Stimulated activated CD4-positive, alpha-beta T cell treated with anti-CD3 and anti-CD28 coated beads, Interleukin-2, amount 100 ng/mL, for 24 hours (primary cell): ENCODE measurements at regions not wholly inside any gene's neighbourhood (a gene's known extent, or its start where the extent isn't known, plus 50 kb on each side); places are given as distances from the start of the nearest gene placed in this dataset.
A peak's percentile ranks its signal among the peaks of the same experiment; 100 is the strongest.

ENCODE experiments used
- DNase-seq, 2 donors: peaks; one replicate each; pipeline ENCODE4 v3.0.0-alpha.2; 2020

DNA sequence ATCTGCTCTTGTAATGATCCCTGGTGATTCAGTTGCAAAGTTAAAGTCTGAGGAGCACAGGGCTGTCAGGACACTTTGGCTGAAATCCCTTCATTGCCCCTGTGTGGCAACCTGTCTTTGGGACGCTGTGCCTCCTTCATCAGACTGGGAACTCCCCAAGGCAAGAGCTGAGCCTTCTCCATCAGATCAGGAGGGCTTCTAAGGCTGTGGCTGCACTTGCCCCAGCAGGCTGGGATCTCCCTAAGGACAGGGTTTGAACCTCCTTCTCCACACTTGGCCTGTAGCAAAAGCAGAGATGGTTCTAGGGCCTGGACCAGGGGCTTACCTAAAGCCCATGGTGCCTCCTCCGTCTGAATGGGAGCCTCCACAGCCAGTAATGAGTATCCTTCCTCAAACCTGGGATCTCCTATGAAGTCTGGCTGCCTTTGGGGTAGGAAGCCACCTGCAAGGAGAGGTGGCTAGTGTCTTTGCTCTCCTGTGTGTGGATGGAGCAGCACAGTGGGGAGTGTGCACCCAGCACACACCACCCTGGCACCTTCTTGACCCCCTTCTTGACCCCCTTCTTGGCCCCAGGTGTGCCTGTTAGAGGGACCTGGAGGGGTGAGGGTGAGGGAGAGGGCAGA lies 79.0 kb upstream of the NKD1 start:
- no peak for DNase-seq

DNA sequence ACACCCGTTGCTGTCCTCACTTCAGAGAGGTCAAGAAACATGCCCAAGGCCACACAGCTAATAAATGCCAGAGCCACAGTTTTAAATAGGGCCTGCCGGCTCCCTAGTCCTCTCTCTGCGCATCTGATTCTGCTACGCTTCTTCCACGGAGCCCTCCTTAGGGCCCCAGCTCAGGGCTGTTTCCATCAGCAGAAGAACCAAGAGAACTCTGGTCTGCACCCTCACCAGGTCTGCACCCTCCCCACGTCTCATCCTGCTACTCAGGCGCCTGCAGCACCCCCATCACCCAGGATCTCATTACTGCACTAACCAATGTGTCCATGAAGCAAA lies 79.5 kb upstream of the NKD1 start:
- no peak for DNase-seq

DNA sequence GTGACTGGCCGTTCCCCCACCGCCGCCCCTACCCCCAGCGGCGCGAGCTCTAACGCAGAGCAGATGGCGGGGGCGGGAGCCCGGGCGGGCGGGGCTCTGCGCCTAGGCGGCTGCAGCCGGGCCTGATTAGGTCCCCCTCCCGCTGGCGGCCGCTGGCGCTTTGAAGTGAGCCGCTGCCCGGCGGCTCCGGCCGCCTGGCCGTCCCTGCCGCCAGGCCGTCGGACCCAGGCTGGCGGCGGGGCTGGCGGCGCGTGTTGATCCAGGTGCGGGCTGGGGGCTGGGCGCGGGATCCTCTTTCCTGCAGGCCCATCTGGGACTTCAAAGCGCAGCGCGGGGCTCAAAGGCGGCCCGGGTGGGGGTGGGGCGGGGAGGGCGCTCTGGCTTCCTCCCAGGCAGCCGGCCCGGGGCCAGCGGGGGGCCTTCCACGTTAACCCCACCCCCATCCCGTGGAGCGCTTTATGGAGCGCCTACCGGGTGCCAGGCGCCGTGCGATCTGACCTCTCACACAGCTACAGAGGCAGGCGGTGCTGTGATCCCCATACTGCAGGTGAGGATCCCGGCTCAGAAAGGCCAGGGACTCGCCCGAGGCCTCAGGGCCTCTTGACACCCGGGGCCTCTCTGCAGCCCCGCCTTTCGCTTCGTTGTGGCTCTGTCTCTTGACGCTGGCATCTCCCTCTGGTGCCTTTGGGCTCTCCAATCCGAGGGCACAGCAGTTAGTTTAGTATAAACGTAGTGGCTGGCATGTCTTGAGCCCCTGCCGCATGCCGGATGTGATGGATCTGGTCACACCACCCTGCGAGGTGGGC lies 80.0 kb upstream of the NKD1 start:
- DNase-seq = peak in 1 of 2 donors; percentile 39

DNA sequence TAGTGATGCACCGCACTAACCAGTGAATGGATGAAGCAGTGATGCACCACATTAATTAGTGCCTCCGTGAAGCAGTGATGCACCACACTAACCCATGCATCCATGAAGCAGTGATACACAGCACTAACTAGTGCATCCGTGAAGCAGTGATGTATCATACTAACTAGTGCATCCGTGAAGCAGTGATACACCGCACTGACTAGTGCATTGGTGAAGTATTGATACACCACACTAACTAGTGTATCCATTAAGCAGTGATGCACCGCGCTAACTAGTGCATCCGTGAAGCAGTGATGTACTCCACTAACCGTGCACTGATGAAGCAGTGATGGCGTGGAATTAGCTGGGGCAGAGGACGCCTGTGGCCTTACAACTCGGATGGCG lies 80.6 kb upstream of the NKD1 start:
- no peak for DNase-seq

DNA sequence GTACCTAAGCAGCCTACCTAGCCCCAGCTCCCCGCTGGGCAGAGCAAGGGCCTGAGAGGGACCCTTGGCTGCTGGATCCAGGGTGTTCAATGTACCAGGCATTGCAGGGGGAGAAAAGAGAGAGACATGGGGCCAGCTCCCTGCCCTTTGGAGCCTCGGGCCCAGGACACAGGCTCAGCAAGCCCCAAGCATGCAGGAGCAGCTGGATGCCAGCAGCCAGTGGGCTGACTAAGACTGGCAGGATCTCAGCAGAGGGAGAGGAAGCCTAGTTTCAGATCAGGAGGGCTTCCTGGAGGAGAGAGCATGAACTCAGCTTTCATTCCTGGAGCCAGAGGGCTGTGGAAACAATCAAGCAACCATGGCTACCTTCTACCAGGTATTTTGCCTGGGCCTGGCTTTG lies 82.0 kb upstream of the NKD1 start:
- DNase-seq = no peak

DNA sequence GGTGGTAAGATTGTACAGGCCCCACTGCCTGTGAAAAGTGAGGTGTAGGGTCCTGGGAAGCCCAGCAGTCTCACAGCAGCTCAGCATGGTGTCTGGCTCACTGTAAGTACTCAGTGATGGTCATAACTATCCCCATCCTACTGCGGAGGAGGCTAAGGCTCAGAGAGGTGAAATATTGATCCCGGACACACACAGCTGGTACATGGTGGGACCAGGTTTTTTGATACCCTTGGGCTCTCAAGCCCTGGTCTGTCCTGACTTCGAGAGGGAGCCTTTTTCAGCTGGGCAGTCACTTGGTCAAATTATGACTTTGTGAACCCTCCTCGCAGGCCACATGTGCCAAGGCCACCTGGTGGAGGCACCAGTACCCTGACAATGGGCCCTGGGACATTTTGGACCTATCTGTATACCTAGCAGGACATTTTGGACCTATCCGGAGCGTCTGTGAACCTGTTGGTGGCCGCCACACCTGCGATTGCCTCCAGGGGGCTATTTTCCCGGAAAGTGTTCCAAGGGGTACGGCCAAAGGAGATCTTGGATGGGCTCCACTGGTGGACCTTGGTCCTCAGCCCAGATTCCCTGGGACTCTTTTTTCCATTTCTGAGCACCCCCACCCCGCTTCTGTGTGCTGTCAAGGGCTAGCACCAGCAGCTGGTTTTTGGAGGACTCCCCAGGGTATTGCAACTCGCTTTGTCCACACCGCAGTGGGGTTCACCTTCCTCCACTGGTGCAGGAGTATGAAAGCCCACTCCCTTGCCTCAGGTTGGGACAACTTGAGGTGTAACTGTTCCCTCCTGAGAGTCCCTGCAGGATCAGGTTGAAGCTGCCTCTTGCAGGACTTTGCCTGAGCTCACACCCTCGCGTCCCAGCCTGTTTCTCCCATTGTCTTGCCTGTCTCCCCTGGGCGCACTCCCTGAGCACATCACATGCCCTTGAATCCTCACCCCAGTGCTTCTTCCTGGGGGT lies 83.6 kb upstream of the NKD1 start:
- DNase-seq = no peak

DNA sequence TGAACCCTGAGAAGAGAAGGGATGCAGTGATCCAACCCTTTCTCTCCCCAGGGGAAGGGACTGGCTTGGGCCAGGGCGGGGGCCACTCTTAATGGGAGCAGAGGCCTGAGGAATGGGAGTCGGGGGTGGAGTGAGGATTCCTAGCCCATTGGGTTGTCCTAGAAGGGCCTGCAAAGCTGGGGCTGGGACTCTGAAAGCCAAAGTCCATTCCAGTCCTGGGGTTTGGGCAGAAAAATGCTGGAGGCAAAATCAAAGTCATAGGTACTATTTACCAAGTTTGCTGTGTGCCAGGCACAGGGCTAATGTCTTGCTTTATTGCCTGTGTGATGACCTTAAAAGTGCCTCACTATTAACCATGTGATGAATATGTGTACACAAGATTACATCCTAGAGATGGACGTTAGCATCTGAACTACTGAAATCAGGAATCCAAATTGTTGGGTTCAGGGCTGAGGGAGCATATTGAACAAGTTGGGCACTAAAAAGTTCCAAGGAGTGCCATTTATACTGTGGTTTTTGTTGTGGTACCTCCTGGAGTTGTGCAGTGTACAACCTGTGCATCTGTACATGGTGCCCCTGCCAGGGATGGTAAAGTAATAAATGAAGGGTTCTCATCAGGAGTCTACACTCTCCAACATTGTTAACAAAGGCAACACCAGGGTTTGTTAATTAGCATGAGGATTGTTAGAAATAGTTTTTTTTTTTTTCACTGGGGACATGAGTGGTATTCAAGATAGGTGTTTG lies 84.4 kb upstream of the NKD1 start:
- DNase-seq = no peak

DNA sequence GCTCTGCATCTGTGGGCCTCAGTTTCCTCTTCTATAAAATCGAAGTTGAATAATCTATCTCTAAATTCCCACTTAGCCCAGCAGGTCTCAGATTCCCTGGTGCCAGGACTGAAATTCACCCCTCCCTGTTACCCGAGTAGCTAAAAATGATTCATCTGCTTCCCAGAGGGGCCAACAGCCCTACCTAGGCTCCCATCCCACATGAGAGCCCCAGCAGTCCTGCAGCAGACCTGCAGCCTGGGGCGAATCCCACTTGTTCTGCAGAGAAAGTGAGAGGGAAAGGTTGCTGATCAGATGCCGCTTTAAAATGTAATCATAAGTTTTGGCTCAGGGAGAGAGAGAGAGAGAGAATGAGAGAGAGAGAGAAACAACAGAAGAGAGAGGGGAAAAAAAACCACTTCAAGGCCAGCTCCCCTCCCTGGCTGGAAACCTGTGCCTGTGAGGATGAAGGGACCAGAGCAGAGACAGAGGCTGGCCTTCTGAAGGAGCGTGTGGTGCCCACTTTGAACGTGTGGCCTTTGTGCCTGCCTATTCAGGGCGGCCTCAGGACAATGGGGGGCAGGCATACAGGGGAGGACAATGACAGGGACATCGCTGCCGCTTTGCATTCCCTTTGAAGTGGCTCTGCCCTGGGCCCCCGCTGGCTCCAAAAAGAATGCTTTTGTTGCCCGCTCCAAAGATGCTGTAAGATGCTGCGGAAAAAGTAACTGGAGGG lies 85.2 kb upstream of the NKD1 start:
- DNase-seq = no peak

DNA sequence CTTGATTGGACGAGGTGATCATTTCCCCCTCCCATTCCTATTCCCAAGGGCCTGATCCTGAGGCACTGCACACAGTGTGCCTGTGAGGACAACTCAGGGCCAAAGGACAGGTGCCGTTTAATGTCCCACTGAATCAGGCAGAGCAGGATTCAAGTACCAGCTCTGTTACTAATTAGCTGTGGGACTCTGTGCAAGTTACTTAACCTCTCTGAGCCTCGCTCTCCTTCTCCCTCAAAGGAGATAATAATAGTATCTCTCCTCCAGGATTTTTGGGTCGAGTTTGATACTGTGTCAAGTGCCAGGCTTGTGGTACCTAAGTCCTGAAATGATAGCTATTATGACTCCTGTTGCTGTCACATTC lies 86.8 kb upstream of the NKD1 start:
- DNase-seq = no peak

DNA sequence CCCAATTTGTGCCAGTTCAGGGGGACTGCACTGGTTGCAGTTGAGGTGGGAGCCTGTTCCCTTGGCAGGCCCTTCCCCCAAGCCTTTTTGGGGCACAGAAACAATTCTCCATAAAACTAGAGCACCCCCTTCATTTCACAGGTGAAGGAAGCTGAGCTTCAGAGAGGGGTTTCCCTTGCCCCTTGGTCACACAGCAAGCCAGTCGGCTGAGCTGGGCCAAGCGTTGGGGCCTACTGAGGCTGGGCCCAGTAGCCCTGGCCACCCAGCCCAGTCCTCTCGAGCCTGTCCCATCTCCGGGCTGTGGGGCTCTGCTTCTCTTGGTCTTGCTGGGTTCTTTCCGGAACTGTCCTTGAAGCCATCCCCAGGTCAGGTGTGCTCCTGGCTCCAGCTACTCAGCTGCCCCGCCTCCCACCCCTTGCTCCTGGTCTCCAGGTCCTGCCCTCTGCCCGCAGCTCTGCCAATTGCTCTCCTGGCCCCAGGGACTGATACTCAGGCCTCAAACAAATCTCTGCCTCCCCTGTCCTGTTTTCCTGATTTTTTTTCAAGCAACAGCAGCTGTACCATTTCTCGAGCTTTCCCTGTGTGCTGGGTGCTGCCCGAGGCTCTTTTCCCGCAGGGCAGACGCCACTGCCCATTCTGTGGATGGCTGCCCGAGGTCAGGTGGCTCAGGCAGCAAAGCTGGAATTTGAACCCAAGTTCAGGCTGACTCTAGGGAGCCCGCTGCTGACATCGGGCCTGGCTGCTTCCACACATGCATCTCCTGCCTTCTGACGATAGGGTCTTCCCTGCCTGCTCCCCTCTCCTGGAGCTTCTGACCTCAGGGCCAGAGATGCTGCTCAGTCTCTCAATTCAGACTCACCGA lies 87.4 kb upstream of the NKD1 start:
- no peak for DNase-seq

DNA sequence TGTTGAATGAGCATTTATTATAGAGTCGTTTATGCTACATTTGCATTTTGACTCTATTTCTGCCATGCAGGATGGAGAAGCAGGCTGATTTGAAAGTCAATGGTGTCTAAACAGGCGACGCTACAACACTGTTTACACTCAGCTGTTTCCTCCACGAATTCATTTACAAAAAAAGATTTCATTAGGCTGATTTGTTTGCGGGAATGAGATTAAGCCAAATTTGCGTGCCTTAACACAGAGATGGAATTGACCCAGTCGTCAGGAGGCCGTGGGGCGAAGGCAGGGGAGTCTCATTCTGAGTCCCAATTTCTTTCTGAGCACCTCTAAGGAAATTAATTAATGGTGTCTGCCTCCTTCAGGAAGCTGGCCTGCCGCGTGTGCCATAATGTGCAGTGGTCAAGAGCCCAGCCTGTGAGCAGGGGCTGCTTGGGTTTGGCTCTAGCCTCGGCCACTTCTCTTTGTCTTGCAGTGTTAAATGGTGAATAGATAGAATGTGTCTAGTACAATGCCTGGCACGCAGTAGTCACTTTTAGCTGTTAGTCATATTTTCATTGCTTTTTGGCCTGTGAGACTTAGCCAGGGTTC lies 88.6 kb upstream of the NKD1 start:
- no peak for DNase-seq

DNA sequence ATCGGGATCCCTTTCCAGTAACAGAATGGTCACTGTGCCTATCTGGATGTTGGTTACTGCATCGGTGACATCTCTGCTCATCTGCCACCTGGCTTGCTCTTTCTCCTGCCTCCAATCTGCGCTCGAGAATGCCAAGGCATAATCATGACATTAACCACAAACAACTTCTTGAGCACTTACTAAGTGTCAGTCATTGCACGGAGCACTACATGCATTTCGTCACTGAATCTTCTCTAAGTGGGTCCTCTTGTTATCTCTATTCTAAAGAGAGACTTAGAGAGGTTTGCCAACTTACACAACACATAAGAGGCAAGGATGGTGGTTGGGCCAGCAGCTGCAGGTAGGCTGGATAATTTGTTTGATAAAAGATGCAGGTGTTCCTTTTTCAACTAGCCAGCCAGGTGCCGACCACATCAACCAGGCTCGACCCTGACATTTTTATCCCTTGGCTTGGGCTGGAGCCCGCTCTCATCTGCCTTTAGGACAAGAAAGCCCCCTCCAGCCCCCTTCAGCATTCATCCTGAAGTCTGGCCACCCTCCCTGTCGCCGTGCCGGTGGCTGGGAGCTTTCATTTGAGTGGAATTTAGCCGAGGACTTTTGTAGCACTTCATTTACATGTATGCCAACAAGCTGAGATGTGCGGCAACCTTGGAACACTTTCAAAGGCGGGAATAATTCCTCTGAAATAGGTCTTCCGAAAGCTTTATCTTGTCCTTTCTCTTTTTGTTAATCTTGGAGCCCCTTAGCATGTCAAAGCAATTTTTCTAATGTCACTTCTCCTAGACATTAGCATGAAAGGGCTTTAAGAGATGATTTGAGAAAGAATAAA lies 89.3 kb upstream of the NKD1 start:
- no peak for DNase-seq

DNA sequence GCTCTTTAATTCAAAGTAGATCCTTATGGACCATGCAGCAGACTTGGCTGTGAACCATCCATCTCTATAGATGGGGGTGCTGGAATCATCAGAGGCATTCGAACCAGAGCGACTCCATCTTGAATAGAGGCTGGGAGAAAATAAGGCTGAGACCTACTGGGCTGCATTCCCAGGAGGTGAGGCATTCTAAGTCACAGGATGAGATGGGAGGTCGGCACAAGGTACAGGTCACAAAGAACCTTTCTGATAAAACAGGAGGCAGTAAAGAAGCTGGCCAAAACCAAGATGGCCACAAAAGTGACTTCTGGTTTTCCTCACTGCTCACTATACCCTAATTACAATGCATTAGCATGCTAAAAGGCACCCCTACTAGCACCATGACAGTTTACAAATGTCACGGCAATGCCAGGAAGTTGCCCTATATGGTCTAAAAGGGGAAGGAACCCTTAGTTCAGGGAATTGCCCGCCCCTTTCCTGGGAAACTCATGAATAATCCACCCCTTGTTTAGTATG lies 89.2 kb upstream of the BRD7 start:
- DNase-seq = no peak

DNA sequence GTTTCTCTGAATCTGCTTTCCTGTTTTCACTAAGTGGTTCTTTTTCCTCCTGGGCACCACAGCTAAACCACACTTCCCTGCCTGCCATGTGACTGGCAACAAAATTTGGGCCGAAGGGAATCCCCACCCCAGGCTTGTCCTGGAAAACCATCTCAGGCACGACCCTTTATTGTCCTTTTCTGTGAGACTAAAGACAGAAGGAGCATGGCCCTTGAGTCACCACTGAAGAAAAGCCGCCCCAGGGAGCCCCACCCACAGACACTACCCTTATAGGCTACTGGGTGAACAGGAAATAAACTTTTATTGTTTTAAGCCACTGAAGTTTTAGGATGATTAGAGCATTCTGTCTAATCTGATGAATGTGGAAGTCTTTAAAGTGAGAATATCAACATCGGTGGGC lies 88.6 kb upstream of the BRD7 start:
- no peak for DNase-seq

DNA sequence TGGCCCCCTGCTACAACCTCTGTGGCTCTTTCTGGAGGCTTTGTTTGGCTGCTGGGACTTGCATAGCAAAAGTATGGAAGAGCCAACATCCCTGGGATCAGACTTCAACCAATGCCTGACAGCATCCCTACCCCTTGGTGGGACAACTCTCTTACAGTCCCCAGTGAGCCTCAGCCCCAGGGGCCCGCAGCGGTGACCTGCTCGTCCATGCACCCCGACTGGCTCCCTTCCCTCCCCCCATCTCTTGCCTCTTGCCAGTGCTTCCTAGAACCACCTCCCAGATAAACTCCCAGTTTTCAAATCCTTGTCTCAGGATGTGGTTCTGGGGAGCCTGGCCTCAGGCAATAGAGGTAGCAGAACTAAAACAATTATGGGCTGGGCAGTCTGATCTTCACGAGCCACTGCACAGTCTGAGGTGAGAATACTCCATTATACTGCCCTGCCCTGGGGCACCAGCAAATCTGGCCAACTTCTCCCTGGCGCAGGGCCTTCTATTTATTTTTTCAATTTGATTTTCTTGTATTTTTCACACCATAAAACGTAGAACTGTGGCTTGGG lies 86.6 kb upstream of the BRD7 start:
- no peak for DNase-seq

DNA sequence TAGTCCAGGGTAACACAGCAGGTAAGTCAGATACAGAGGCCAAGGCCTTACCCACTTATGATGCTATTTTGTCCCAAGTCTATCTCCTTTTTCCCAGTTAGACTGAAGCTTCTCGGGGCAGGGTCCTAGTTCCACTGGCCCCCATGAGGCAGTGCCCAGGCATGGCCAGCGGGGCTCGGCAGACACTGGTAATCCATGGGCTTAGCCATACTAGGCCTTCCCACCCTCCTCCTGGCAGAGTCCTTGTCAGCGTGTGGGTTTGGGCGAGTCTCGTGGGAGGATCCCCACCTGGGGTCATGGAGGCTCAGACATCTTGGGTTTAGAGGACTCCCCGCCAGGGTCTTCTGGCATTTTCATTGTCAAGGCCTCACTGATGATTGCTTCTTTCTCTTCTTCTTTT lies 84.7 kb upstream of the BRD7 start:
- no peak for DNase-seq

DNA sequence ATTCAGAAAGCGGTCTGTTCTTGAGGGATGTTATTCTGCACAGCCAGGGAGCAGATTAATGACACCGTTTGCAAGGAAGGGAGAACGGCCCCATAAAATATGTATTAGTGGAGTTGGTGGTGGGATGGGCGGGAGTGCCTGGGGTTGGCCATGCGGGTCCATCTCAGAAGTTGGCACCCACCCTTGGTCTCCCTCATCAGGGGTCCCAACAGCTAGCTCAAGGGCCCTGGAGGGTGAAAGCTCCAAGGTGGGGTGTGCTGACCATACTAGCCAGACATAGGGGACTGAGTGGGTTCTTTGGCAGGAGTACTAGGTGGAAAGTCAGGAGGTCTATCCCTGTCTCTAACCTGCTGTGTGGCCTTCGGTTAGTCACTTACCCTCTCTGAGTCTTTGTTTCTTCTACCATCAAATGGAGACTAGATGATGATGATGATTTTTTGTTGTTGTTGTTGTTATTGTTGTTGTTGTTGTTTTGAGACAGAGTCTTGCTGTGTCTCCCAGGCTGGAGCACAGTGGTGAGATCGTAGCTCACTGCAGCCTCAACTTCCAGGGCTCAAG lies 83.2 kb upstream of the BRD7 start:
- DNase-seq = no peak

DNA sequence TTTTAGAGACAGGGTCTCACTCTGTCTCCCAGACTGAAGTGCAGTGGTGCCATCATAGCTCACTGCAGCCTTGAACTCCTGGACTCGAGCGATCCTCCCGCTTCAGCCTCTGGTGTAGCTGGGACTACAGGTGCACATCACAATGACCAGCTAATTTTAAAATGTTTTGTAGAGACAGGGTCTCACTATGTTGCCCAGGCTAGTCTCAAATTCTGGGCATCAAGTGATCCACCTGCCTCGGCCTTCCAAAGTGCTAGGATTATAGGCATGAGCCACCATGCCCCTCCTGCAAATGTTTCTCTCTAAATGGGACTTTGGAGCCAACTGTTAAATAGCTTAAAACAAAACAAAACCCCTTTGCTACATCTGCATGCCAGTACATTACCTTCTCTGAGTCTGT lies 82.2 kb upstream of the BRD7 start:
- no peak for DNase-seq

DNA sequence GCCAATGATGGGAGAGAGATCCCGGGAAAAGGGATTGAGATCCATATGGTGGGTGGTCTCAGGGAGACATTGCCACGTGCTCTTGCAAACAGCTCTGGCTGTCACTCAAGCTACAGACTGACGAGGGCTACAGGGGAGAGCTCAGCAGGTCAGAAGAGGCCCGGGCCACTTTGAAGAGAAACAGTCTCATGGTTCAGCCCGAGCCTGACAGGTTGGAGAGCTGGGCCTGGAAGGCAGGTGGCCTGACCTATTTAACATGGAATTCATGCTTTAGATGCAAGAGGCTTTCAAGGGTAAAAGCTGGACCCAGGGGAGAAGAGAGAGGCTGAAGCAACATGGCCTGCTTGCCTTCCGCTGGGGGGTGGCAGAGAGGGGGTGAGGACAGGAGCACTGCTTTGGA lies 81.0 kb upstream of the BRD7 start:
- no peak for DNase-seq
